ENCODE measurements at regions not wholly inside any gene's neighbourhood (a gene's known extent, or its start where the extent isn't known, plus 50 kb on each side); places are given as distances from the start of the nearest gene placed in this dataset.

DNA sequence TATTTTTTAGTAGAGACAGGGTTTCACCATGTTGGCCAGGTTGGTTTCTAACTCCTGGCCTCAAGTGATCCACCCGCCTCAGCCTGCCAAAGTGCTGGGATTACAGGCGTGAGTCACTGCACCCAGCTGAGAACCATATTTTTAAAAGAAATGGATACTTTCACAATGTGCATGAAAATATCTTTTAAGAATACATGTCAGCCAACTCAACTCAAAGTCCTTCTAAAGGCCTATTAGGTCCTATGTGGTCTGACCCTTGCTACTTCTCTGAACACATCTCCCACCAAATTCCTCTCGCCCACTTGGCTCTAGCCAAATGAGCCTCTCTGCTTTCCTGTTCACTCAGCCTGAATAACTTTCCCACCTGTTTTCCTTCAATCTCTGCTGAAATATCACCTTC is 119.6 kb downstream of the MTX2 start:
- no peak for DNase-seq

DNA sequence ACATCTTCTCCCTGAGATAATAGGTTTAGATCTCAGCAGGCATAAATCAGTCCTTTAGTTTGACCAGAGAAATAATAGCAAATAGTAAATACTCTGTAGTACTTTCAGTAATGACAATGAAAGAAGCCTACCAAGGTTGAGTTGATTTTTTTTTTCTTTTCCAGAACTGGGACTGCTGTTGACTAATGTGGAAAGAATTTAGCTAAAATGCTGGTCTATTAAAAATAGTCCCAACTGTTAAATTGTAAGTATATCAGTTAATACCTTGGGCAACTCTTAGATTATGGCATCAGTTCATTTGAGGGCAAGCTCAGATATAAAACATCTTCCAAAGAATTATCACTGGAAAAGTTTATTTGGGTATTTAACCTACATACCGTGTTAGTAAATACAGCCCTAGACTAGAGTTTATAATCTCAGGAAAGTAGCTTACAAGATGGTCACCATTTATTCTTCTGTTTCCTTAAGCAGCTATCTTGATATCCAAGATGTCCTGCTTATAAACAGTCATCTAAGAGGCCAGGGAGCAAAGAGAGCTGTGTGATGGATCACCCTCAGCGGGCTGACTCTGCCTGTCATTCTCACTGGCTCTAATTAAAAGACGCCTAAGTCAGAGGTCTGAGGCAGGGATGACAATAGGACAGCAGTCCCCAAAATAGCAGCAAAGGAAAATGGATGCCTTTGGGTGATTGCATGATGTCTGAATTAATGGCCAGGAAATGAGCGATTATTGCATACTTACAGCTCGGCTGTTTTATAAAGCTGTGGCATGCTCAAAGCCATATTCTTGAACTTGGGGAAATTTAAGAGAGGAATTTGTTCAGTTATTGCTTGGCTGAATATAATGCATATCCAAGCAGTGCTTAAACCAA is 121.3 kb downstream of the MTX2 start:
- peak; percentile 53 for DNase-seq

DNA sequence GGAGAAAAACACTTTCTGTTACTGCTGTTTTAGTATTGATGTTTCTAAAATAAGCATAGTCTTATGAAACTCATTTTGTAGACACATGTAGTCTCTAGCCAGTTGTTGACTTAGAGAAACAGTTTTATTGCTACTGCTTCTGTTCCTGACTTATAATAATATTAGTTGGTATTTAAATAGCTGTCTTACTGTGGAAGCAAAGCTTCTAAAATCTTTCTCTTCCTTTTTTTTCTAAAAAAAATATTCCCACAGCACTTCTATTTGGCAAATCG is 121.8 kb downstream of the MTX2 start:
- no peak for DNase-seq

DNA sequence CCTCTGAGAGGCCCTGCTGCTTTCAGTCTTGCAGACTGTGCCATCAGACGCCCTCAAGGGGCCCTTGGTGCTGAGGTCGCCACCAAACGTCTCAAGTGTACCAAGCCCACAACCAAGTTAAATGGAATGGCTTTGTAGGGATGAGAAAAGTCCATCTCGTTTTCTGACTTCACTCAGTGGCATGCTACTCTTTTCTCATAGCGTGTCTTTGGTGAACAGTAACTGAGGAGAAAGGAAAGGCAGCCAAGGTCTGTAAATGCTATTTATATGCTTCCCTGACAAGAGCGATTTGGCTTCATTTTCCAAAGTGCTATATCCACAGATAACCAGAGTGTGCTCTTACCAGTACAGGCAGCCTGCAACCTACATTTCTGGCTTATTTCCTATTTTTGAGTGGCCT is 123.0 kb downstream of the MTX2 start:
- DNase-seq, result peak; percentile 38

DNA sequence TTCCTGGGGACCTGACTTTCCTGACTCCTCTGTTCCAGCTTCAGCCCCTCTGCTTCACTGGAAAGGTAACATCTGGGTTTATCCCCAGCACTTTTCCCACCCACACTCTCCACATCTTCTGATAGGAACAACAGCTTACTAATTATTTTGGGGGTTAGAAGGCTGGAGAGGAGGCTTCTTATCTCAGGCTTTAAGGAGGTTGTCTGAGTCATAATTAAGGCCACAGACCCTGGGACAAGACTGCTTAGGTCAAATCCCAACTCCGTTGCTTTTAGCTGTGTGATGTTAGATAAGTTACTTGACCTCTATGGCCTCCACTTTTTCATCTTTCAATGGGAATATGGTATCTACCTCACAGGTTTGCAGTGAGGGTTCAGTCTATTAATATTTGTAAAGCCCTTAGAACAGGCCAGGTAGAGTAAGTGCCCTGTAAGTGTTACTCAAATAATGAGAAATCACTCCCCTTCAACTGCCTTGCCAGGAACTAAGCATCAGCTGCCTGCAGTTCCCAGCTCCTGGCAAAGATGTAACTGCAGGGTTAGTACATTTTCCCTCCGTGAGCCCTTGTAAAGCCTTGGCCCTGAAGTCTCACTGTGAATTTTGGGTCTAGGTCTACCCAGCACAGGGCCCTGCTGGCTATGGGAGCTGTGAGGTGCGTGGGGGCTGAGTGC is 123.6 kb downstream of the MTX2 start:
- DNase-seq, result no peak

DNA sequence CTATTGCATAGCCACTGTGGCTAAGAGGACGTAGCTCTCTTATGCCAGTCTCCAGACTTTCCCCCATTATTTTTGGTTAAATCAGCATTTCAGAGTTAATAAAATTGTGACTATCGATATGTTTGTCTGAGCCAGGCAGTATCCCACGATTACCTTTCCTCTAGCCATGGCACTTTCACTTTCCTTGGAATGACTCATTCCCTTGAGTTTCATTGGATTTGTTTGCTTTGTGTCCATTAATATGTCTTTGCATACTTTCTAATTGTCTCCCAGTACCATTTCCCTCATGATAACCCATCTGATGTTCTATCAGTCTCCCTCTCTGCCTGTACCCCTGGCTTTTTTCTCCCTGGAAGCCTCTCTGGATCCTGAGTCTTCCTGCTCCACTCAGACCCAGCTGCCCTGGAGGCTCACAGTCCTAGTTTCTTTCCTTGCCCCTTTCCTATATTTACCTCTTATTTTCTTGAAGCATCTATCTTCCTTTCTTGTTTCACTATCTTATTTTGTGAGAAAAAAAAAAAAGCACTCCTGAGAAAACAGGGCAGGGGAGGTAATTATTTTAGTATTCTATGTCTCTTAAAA is 126.1 kb downstream of the MTX2 start:
- DNase-seq, result peak; percentile 36

DNA sequence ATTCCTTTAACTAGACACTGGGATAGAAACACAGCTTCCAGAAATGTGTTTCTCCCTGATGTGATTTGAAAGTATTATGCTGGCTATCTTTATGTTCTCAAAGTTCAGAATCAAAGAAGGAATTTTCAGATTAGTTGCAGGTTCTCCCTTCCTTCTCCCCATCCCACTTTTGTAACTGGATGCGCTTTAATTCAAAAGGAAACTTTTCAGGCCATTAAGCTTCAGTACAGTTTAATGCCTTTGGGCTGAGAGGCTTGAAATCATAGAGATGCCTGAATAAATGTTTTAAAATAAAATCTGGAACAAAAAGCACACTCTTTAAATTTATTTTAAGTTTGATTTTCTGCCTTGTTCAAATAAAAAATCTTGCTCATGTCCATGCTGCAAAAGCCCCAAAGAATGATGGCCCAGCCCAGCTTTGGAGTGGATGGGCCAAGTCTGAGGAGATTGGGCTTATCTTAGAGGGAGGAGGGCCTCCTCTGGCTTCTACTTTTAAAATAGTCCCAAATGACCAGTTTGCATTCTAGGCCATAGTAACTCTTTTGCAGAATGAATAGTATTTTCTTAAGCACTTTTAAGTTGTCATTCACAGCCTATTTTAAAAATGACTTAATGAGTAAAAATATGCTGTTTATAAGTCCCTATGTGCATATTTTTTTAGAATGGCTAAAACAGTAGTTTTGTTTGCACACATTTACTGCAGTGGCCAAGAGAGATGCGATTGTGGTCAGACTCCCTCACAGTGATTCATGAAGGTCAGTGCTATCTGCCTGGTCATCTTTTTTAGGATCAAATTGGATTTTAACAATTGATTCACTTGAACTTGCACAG is 129.2 kb downstream of the MTX2 start:
- DNase-seq, result peak; percentile 26

DNA sequence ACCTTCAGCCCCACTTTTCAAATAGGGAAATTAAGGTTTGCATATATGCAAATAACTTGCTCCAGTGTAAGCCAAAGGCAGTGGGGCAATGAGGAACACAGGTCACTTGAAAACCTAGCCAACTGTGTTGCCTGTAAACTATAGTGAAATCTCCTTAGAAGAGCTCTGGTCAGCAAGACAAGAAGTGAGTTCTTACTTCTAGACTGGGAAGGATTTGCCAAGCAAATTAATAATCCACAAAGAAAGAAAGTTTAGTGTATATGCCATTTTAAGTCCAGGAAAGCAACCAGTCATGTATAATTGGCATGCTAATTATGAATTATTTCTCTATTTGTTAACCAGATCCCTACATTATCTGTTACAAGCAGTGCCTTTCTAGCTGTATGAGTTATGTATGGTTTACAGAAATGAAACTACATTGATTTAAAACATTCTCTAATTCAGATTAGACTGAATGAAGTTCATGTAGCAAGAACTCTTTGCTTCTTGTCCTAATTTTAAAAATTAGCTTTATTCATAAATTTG is 129.9 kb downstream of the MTX2 start:
- DNase-seq, result no peak

DNA sequence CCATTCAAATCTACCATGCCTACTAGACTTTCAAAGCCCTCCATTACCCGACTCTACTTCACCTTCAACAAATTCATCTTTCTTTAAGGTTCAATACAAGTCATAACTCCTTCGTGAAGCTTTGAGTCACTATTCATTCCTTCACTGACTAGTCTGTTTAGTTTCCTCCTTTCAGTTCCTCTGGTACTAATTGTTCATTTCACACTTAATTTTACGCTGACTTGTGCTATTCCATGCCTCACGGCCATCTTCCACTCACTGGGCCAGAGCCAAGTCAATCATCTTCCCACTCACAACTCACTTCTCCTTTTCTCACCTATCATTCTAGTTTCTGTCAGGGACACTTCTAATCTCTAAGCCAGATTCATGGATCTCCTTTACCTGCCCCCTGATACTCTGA is 136.2 kb downstream of the MTX2 start:
- no peak for DNase-seq

DNA sequence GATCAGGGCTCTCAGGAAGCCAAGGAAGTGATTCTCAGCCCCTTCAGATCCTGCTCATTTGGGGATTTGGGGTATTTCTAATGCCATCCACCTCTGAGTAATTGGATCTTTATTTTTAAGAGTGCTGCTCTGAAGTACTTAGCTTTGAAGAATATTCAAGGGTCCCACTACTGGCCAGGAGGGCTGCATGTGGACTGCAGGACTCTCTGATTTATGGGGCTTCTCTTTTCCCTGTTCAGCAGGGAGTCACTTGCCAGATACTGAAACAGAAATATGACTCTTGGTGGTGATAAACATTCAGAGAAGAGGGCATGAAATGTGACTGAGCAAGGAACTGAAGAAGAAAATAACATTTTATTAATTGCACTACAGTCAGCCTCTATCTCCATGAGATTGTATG is 138.5 kb downstream of the MTX2 start:
- DNase-seq, result no peak

DNA sequence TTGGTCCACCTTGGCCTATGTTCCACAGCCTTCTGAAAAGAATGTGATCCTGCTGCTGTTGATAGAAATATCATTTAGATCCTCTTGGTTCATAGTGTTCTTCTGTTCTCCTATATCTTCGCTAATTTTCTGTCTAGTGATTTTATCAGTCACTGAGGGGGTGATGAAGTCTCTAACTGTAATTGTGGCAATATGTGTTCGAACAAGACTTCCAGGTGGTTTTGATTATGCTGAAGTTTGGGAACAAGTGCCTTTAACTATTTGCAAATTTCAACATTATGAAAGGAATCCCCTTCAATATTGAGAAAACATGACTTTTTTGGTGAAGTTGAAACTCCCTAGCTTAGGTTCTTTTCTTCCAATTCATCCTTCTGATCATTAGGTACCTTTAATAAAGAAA is 140.4 kb downstream of the MTX2 start:
- peak; percentile 33 for DNase-seq

DNA sequence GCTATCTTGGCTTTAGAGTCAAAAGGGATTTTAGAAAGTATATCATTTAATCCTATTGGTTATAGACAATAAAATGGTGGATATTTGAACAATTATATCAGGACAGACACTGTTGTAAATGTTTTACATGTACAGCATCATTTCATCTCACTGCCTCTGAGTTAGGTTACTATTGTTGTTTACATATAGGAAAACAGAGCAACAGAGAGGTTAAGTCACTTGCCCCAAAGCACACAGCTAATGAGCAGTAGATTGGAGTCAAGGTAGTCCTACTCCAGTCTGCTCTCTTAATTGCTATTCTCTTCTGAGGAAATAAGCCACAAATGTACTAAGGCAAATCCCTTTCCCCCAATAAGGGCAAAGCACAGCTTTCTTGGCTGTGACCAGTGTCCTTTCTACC is 142.9 kb downstream of the MTX2 start:
- no peak for DNase-seq

DNA sequence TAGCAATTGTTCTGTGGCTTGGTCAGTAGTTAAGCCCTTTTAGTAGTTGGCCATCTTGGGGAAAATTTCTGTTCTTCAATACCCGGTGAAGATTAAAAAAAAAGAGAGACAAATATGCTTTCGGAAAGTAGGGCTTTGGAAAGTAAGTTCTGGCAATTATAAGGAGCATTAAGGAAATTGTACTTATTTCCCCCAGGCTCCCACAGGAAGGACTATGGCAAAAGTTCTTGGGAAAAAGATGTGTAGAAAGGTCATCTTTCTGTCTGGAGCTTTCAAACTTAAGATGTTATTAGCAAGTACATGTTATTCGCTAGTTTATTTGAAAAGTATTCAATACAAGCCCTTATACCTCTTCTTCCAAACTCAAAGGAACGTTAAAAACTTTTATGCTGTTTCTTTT is 144.5 kb downstream of the MTX2 start:
- DNase-seq, result no peak

DNA sequence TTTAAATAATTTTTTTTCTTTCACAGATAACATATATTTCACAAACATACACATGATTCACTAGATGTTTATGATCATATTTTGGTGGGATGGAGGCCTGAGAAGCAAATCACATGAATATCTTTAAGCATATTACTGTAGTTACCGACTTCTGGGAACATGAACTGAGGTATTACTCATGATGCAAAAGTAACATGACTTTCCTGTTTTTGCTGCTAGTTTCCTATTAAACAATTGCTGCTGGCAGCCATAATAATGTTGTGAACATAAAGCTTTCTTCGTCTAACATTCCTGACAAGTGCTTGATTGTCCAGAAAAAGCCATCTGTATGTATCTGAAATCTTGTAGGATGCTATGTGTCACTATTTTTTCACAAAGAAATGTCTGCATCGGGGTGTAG is 145.4 kb downstream of the MTX2 start:
- peak; percentile 11 for DNase-seq

DNA sequence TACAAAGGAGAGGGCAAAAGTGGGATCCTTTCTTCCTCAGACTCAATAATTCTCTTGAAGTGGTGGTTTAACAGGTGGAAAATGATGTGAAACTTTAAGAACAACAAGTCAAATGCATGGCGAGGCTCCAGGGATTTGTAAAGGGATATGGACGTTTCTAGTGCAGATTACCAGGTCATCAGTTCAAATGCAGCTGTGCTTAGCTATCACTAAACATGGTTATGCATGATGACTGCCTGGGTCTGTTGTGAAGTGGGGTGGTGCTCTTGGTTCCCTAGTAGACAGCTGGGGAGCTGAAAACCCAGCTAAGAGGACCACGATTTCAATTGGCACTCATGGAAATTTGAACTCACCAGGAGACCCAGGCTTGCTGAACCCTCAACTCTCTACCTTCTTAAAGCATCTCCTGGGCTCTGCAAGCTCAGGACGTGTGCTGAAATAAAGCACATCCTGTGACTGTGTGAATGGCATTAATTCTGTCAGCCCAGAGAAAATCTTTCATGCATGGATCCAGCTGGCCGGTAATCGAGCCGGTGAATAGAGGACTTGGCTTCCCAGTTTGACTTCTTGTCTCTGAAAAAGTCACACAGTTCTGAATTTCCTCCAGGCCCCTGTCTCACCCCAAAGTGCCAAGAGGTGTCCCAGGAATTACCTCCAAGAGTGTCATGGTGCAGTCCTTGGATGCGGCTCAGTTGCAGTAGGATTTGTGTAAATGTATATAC is 146.1 kb downstream of the MTX2 start:
- DNase-seq, result no peak

DNA sequence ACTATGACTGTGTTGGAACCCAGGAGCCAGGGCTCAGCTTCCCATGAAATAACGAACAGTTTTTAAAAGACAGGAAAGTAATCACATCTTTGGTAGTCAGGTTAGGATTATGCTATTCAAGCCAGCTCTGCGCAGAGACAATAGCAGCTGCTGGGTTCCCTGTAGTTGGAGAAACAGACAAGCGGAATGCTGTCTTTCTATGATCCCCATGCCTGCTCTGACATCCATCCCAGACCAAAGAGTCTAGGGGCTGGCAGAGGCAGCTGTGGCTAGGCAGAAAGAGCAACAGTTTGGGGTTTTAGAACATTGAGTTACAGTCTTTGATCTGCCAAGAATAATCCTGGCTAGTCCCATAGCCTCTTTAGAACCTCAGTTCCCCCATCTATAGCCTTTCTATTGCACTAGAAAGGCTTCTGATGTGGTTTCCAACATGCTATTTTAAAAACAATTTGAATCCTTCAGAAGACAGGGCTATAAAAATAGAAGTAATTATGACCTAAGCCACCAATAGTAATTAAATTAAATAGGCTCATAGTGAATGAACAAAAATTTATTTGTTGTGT is 146.8 kb downstream of the MTX2 start:
- no peak for DNase-seq

DNA sequence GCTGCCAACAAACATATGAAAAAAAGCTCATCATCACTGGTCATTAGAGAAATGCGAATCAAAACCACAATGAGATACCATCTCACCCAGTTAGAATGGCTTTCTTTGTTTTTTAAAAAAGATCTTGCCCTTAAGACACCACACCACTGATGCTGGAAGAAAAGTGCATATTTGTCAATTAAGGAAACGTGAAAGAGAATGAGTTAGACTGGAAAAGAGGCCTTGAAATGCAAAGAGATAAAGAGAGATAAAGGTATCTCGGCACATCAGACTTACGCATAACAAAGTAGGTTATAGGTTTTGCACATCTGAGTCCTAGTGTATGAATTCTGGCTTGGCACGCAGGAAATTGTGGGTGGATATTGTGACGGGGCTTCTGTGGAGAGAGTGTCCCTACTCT is 149.5 kb downstream of the MTX2 start:
- peak; percentile 17 for DNase-seq

DNA sequence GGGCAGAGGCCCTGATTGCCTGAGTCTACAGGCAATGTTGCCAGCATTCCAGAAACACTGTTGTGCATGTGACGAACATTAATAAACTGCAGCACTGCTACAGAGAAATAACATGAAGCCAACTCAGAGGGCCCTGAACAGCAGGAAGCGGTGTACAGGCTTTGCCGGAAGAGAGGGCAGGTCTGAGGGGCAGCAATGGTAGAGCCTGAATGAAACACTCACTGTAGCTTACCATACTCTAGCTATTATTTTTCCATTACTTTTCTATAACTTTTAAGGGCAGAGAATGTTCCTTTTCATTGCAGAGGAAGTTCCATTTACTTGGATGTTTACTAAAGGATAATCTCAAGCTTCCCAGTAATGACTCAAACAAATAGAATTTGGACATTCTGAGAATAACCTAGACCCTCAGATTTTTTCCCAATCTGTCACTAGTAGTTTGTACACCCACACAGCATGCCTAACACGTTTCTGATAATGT is 150.4 kb downstream of the MTX2 start:
- DNase-seq, result peak; percentile 91

DNA sequence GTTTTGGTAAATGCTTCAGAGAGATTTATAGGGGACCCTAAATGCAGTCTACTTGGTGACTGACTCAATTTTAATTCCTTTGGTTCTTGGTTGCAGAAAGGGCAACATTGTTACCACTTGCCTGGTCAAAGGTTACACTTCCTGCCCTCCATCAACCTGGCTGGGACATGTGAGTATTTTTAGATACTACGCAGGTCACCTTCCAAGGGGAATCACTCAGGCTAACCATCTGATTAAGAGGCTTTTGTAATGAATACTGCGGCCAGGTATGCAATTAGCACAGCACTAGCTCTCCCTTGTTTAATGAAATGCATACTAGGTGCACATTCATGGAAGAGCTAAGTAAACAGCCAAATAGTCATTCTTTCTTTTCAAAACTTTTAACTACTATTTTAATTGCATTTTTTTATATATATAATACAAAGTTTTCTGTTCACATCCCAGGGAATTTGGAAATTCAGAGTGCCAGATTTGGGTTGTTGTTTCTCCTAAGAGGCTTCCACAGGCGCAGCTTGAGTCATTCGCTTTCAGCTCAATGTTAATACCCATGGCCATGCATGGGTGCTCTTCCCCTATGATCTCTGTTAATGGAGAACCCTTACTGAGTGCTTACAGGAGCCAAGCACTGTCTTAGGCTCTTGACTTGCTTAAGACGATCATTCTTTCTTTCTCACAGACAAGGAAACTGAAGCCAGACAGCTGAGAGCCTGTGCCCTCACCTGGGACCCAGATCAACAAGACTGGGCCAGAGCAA is 152.2 kb downstream of the MTX2 start:
- DNase-seq, result no peak

DNA sequence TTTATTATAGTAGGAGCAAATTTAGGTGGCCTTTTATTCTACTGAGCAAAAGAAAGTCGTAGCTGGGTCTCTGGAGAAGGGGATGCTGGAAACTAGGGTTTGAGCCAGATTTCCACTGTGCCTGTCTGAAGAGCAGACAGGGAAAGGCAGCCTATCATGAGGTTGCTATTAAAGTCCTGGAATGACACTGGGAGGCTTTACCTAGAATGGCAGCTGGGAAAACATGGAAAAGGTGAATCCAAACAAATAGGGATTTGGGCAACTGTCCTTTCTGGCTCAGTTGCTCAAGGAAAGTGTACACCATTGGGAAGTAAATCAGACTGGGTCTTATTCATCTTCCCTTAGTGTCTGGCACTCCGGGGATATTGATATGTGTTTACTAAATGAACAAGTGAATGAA is 154.6 kb downstream of the MTX2 start:
- DNase-seq, result no peak

DNA sequence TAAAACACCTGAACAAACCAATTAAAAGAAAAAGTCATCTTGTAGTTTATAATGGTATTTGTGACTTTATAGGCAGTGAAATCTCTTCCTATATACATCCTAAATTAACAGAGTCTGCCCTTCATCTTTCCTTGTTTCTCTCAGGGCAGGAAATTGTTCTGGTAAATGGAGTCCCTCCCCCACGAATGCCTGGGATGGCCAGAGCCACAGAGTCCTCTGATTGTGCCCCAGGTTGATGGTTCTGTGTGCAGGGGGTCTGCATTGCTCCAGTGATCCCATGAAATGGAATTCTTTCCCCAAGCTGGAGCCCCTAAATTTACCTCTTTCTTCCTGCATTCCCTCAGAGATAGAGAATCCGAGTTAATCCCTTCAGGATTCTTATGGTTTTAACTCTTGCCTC is 155.5 kb downstream of the MTX2 start:
- no peak for DNase-seq

All from fibroblast of skin of right biceps (primary cell).